ENCODE measurements at regions not wholly inside any gene's neighbourhood (a gene's known extent, or its start where the extent isn't known, plus 50 kb on each side); places are given as distances from the start of the nearest gene placed in this dataset.

DNA sequence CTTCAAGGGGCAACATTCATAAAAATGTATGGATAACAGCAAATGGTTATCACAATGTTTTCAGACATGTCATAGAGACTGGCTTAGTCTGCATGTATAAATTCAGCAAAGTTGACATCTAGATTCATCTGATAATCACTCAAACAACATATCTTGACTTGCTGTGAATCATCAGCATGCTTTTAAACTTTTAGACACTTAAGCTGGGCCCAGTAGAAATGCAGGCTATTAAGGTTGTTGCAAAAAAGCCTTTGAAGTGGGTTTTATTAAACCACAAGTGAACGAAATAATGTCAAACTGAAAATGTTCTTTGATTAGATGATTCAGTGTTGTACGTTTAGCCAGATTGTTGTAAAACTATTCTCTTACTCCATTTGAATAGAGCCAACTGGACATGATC is 759.6 kb downstream of the NXPH1 start (continued):
- TF ChIP-seq ATF6 (CRISPR knock-in tag; IDR thresholded peaks at IDR 0.05): no peak

GRCh38 chr7:9200626-9201025 is 767.2 kb downstream of the NXPH1 start:
- H3K36me3 Mint-ChIP-seq: no peaks in the 10 kb centered on the region
- ATAC-seq (no peak), DNase-seq (ENCODE audit: low spot score) (no peak)
- POLR2A ChIA-PET: no interaction called here
- no peaks in the 10 kb centered on the region for H3K27me3 Mint-ChIP-seq (ENCODE audit: low read depth)
- CTCF ChIA-PET: no interaction called here
- no peak overlapping the region for H3K27ac Mint-ChIP-seq
- peaks cover 8% of the 10 kb centered on the region for H3K4me1 Mint-ChIP-seq
- no peak overlapping the region for H3K4me3 Mint-ChIP-seq
- no peaks in the 10 kb centered on the region for H3K9me3 Mint-ChIP-seq
- TF ChIP-seq, protein P1, sequence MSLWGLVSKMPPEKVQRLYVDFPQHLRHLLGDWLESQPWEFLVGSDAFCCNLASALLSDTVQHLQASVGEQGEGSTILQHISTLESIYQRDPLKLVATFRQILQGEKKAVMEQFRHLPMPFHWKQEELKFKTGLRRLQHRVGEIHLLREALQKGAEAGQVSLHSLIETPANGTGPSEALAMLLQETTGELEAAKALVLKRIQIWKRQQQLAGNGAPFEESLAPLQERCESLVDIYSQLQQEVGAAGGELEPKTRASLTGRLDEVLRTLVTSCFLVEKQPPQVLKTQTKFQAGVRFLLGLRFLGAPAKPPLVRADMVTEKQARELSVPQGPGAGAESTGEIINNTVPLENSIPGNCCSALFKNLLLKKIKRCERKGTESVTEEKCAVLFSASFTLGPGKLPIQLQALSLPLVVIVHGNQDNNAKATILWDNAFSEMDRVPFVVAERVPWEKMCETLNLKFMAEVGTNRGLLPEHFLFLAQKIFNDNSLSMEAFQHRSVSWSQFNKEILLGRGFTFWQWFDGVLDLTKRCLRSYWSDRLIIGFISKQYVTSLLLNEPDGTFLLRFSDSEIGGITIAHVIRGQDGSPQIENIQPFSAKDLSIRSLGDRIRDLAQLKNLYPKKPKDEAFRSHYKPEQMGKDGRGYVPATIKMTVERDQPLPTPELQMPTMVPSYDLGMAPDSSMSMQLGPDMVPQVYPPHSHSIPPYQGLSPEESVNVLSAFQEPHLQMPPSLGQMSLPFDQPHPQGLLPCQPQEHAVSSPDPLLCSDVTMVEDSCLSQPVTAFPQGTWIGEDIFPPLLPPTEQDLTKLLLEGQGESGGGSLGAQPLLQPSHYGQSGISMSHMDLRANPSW (CRISPR knock-in tag; conservative IDR thresholded peaks at IDR 0.05; ENCODE audit: low read depth): no peak
- TF ChIP-seq HMGXB4 (CRISPR knock-in tag; IDR thresholded peaks at IDR 0.05) (no peak), PRRX2 (CRISPR knock-in tag; IDR thresholded peaks at IDR 0.05) (no peak), AR (CRISPR knock-in tag; IDR thresholded peaks at IDR 0.05) (no peak), ZNF423 (CRISPR knock-in tag; IDR thresholded peaks at IDR 0.05) (no peak), ZNF425 (CRISPR knock-in tag; conservative IDR thresholded peaks at IDR 0.05) (no peak), MXD4 (CRISPR knock-in tag; IDR thresholded peaks at IDR 0.05; ENCODE audit: borderline replicate concordance) (no peak), ZNF416 (CRISPR knock-in tag; IDR thresholded peaks at IDR 0.05) (no peak), CREM (CRISPR knock-in tag; IDR thresholded peaks at IDR 0.05) (no peak), ZNF512 (CRISPR knock-in tag; IDR thresholded peaks at IDR 0.05; ENCODE audit: borderline replicate concordance) (no peak)
- TF ChIP-seq, protein P2, sequence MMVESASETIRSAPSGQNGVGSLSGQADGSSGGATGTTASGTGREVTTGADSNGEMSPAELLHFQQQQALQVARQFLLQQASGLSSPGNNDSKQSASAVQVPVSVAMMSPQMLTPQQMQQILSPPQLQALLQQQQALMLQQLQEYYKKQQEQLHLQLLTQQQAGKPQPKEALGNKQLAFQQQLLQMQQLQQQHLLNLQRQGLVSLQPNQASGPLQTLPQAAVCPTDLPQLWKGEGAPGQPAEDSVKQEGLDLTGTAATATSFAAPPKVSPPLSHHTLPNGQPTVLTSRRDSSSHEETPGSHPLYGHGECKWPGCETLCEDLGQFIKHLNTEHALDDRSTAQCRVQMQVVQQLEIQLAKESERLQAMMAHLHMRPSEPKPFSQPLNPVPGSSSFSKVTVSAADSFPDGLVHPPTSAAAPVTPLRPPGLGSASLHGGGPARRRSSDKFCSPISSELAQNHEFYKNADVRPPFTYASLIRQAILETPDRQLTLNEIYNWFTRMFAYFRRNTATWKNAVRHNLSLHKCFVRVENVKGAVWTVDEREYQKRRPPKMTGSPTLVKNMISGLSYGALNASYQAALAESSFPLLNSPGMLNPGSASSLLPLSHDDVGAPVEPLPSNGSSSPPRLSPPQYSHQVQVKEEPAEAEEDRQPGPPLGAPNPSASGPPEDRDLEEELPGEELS (CRISPR knock-in tag; IDR thresholded peaks at IDR 0.05): no peak
- TF ChIP-seq, protein P3, sequence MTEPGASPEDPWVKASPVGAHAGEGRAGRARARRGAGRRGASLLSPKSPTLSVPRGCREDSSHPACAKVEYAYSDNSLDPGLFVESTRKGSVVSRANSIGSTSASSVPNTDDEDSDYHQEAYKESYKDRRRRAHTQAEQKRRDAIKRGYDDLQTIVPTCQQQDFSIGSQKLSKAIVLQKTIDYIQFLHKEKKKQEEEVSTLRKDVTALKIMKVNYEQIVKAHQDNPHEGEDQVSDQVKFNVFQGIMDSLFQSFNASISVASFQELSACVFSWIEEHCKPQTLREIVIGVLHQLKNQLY (CRISPR knock-in tag; IDR thresholded peaks at IDR 0.05): no peak
- TF ChIP-seq, protein P4, sequence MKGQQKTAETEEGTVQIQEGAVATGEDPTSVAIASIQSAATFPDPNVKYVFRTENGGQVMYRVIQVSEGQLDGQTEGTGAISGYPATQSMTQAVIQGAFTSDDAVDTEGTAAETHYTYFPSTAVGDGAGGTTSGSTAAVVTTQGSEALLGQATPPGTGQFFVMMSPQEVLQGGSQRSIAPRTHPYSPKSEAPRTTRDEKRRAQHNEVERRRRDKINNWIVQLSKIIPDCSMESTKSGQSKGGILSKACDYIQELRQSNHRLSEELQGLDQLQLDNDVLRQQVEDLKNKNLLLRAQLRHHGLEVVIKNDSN (CRISPR knock-in tag; IDR thresholded peaks at IDR 0.05): no peak

All from WTC11 (cell line).